ENCODE measurements at regions not wholly inside any gene's neighbourhood (a gene's known extent, or its start where the extent isn't known, plus 50 kb on each side); places are given as distances from the start of the nearest gene placed in this dataset.

GRCh38 chr1:243996223-243996622 is 54.9 kb upstream of the ZBTB18 start:
- no peak for DNase-seq
- TF ChIP-seq POLR2A (IDR thresholded peaks at IDR 0.05), result no peak
- TF ChIP-seq, protein P1, sequence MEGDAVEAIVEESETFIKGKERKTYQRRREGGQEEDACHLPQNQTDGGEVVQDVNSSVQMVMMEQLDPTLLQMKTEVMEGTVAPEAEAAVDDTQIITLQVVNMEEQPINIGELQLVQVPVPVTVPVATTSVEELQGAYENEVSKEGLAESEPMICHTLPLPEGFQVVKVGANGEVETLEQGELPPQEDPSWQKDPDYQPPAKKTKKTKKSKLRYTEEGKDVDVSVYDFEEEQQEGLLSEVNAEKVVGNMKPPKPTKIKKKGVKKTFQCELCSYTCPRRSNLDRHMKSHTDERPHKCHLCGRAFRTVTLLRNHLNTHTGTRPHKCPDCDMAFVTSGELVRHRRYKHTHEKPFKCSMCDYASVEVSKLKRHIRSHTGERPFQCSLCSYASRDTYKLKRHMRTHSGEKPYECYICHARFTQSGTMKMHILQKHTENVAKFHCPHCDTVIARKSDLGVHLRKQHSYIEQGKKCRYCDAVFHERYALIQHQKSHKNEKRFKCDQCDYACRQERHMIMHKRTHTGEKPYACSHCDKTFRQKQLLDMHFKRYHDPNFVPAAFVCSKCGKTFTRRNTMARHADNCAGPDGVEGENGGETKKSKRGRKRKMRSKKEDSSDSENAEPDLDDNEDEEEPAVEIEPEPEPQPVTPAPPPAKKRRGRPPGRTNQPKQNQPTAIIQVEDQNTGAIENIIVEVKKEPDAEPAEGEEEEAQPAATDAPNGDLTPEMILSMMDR (IDR thresholded peaks at IDR 0.05), result no peak

DNA sequence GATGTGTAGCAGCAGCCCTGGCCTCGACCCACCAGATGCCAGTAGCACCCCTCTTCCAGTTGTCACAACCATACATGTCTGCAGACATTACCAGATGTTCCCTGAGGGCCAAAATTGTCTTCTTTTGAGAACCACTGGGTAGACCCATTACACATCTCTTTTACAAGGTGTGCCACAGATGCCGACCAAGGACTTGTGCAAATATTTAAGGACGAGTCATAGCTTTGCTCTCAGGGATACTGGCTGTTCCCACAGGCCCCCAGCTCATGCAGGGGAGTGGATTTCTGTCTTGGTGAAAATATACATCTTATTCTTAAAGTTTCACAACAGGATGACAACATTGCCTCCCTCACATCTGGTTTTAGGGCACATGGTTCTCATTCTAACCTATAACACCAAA is 59.4 kb upstream of the ZBTB18 start:
- TF ChIP-seq, protein P1 (IDR thresholded peaks at IDR 0.05), result no peak
- no peak for TF ChIP-seq POLR2A (IDR thresholded peaks at IDR 0.05)
- ATAC-seq (no peak), DNase-seq (no peak)
- H3K4me1 ChIP-seq, result no peaks in the 10 kb centered on the region
- intact Hi-C loops (cut with DNase I), result no loop called here
- H3K27ac ChIP-seq, result no peak overlapping the region
- H3K27me3 ChIP-seq, result no peaks in the 10 kb centered on the region
- no peaks in the 10 kb centered on the region for H3K36me3 ChIP-seq
- 40% methylated on average over 2 of the region's 3 CpGs for WGBS (ENCODE audit: insufficient coverage, low coverage, low lambda C conversion rate, missing lambda C conversion rate)
- H3K4me3 ChIP-seq, result no peak overlapping the region
- H3K9me3 ChIP-seq, result no peaks in the 10 kb centered on the region

More at GRCh38 chr1:243996223-243996622, 54.9 kb upstream of the ZBTB18 start:
- H3K36me3 ChIP-seq, result no peaks in the 10 kb centered on the region
- ATAC-seq, result no peak
- H3K27me3 ChIP-seq, result no peaks in the 10 kb centered on the region
- H3K9me3 ChIP-seq, result no peaks in the 10 kb centered on the region
- no peak overlapping the region for H3K4me3 ChIP-seq
- H3K4me1 ChIP-seq, result no peaks in the 10 kb centered on the region
- intact Hi-C loops (cut with DNase I), result no loop called here
- no peak overlapping the region for H3K27ac ChIP-seq

- Histone ChIP-seq H3K4me1 (no peaks in the 10 kb centered on the region), H3K4me3 (no peak overlapping the region), H3K9me3 (no peaks in the 10 kb centered on the region), H3K36me3 (no peaks in the 10 kb centered on the region), H3K27me3 (no peaks in the 10 kb centered on the region), H3K27ac (no peak overlapping the region)
- 72% methylated on average over 9 of the region's 10 CpGs for WGBS (ENCODE audit: insufficient coverage, low coverage, low lambda C conversion rate, missing lambda C conversion rate)
- DNase-seq (no peak), ATAC-seq (no peak)
- TF ChIP-seq POLR2A (IDR thresholded peaks at IDR 0.05), result no peak
- TF ChIP-seq, protein P1 (IDR thresholded peaks at IDR 0.05), result no peak
- intact Hi-C loops (cut with DNase I), result no loop called here
These were observed 66.3 kb upstream of the ZBTB18 start for GRCh38 chr1:243984788-243985187.

GRCh38 chr1:243982447-243983018 is 68.5 kb upstream of the ZBTB18 start:
- no peaks in the 10 kb centered on the region for H3K9me3 ChIP-seq
- no peaks in the 10 kb centered on the region for H3K4me1 ChIP-seq
- ATAC-seq (no peak), DNase-seq (no peak)
- intact Hi-C loops (cut with DNase I), result no loop called here
- H3K27ac ChIP-seq, result no peak overlapping the region
- TF ChIP-seq, protein P1 (IDR thresholded peaks at IDR 0.05), result no peak
- TF ChIP-seq POLR2A (IDR thresholded peaks at IDR 0.05), result no peak
- no peaks in the 10 kb centered on the region for H3K27me3 ChIP-seq
- no peaks in the 10 kb centered on the region for H3K36me3 ChIP-seq
- 36% methylated on average over 5 of the region's 7 CpGs for WGBS (ENCODE audit: insufficient coverage, low coverage, low lambda C conversion rate, missing lambda C conversion rate)
- H3K4me3 ChIP-seq, result no peak overlapping the region

- no peak for TF ChIP-seq POLR2A (IDR thresholded peaks at IDR 0.05)
- TF ChIP-seq, protein P1 (IDR thresholded peaks at IDR 0.05), result no peak
- Histone ChIP-seq H3K27ac (no peak overlapping the region), H3K36me3 (no peaks in the 10 kb centered on the region), H3K4me1 (no peaks in the 10 kb centered on the region), H3K4me3 (no peak overlapping the region), H3K27me3 (no peaks in the 10 kb centered on the region), H3K9me3 (no peaks in the 10 kb centered on the region)
- whole genome bisulfite sequencing (ENCODE audit: insufficient coverage, low coverage, low lambda C conversion rate, missing lambda C conversion rate), result 93% methylated on average over 2 of the region's 3 CpGs
- ATAC-seq, result no peak
- no peak for DNase-seq
- intact Hi-C loops (cut with DNase I), result no loop called here
These were observed 70.6 kb upstream of the ZBTB18 start for GRCh38 chr1:243980471-243980870.
